EH (cell line): ENCODE measurements at regions not wholly inside any gene's neighbourhood (a gene's known extent, or its start where the extent isn't known, plus 50 kb on each side); places are given as distances from the start of the nearest gene placed in this dataset.

ENCODE experiments used
- DNase-seq: peaks from one replicate; pipeline ENCODE4 v3.0.0-alpha.2; 2015; ENCODE audit warnings: low read depth

GRCh38 chr15:68525815-68526214 is 53.0 kb upstream of the CORO2B start:
- DNase-seq: no peak

- peak; percentile 90 for DNase-seq
Measured at GRCh38 chr15:68526269-68526668, 52.5 kb upstream of the CORO2B start.

- DNase-seq: no peak
Measured at GRCh38 chr15:68526784-68527183, 52.0 kb upstream of the CORO2B start.

- no peak for DNase-seq
Measured at GRCh38 chr15:68528626-68529290, 50.0 kb upstream of the CORO2B start.
